ENCODE measurements at regions not wholly inside any gene's neighbourhood (a gene's known extent, or its start where the extent isn't known, plus 50 kb on each side); places are given as distances from the start of the nearest gene placed in this dataset.

DNA sequence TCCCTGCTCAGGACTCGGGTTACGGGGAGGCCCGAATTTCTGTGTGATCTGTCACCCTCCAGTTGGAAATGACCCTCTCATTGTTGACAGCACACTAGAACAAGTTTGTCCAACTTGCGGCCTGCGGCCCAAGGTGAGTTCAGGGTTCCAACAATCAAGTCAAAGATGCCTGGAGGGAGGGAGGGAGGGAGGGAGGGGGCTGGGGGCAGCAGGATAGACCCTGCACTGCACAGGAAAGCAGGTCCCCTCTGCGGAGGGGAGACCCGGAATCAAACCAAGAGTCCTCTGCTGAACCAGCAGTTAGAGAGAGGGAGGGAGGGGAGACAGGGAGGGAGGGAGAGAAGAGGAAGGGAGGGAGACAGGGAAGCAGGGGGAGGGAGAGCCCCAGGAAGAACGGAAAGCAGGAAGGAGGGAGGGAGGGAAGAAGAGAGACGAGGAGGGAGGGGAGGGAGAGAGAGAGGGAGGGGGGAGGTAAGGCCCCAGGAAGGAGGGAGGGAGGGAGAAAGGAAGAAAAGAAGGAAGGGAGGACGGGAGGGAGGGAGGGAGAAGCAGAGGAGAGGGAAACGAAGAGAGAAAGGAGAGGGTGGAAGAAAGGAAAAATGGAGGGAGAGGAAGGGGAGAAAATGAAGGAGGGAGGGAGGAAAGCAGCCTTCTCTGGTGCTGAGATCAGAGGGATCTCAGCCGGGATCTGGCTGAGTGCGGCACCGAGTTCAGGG lies 96.7 kb upstream of the CDH5 start:
- no peak overlapping the region for H3K4me3 ChIP-seq (ENCODE audit: low read length)
- no peaks in the 10 kb centered on the region for H3F3A ChIP-seq (ENCODE audit: control insufficient read depth, insufficient read depth)
- TF ChIP-seq, protein P1, sequence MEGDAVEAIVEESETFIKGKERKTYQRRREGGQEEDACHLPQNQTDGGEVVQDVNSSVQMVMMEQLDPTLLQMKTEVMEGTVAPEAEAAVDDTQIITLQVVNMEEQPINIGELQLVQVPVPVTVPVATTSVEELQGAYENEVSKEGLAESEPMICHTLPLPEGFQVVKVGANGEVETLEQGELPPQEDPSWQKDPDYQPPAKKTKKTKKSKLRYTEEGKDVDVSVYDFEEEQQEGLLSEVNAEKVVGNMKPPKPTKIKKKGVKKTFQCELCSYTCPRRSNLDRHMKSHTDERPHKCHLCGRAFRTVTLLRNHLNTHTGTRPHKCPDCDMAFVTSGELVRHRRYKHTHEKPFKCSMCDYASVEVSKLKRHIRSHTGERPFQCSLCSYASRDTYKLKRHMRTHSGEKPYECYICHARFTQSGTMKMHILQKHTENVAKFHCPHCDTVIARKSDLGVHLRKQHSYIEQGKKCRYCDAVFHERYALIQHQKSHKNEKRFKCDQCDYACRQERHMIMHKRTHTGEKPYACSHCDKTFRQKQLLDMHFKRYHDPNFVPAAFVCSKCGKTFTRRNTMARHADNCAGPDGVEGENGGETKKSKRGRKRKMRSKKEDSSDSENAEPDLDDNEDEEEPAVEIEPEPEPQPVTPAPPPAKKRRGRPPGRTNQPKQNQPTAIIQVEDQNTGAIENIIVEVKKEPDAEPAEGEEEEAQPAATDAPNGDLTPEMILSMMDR (IDR thresholded peaks at IDR 0.05; ENCODE audit: low read depth, low read length, poor library complexity, severe bottlenecking) = no peak
- TF ChIP-seq EZH2phosphoT487 (IDR thresholded peaks at IDR 0.05; ENCODE audit: borderline replicate concordance, low read length) = no peak
- no peaks in the 10 kb centered on the region for H4K20me1 ChIP-seq (ENCODE audit: control insufficient read depth, insufficient read depth, low read depth, low read length)
- no peak overlapping the region for H3K27ac ChIP-seq (ENCODE audit: low read depth, low read length)
- H3K9me3 ChIP-seq (ENCODE audit: control insufficient read depth, insufficient read depth, low read length) = no peaks in the 10 kb centered on the region
- no peak overlapping the region for H3K4me2 ChIP-seq (ENCODE audit: low read length)
- no peaks in the 10 kb centered on the region for H3K9me2 ChIP-seq (replicated peaks; ENCODE audit: control insufficient read depth, low read length)
- H3K4me1 ChIP-seq (ENCODE audit: control insufficient read depth, low read length) = no peaks in the 10 kb centered on the region
- H3K27me3 ChIP-seq (ENCODE audit: control insufficient read depth, low read length) = no peaks in the 10 kb centered on the region
- H3K36me3 ChIP-seq (ENCODE audit: control insufficient read depth, low read length) = no peaks in the 10 kb centered on the region
- H3K79me2 ChIP-seq (ENCODE audit: control insufficient read depth, low read length) = no peaks in the 10 kb centered on the region

DNA sequence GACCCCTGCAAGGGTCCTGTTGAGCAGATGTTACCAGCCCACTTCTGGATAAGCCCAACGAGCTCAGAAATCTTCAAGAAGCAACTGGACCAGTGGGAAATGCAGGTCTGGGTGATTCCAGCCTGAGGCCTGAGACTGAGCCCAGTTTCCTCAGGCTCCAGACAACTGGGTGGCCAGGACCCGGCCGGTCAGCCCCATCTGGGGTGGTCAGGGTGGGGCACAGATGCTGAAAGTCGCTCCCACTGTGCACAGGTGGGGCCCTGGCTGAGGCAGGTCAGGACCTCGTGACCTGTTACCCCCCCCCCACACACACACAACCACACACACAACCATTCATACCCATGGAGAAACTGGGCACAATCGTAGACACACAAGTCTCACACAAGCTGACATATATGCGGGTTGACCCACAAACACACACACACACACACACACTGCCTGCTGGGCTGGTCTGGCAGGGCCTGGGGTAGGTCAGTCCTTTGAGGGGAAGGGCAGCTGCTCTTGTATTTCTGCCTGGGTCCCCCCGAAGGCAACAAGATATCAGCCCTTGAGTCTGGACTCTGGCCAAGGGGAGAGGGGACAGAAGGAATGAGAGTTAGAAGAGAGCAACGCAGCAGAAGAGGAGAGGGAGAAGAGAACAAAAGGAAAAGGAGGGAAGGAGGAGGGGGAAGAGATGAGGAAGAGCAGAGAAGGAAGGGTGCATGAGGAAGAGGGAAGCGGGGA lies 99.0 kb upstream of the CDH5 start:
- no peaks in the 10 kb centered on the region for H3K9me3 ChIP-seq (ENCODE audit: control insufficient read depth, insufficient read depth, low read length)
- H3K27me3 ChIP-seq (ENCODE audit: control insufficient read depth, low read length) = no peaks in the 10 kb centered on the region
- no peaks in the 10 kb centered on the region for H3K36me3 ChIP-seq (ENCODE audit: control insufficient read depth, low read length)
- TF ChIP-seq EZH2phosphoT487 (IDR thresholded peaks at IDR 0.05; ENCODE audit: borderline replicate concordance, low read length) = no peak
- TF ChIP-seq, protein P1 (IDR thresholded peaks at IDR 0.05; ENCODE audit: low read depth, low read length, poor library complexity, severe bottlenecking) = no peak
- no peak overlapping the region for H3K4me2 ChIP-seq (ENCODE audit: low read length)
- no peaks in the 10 kb centered on the region for H3K4me1 ChIP-seq (ENCODE audit: control insufficient read depth, low read length)
- H3K27ac ChIP-seq (ENCODE audit: low read depth, low read length) = no peak overlapping the region
- H3K79me2 ChIP-seq (ENCODE audit: control insufficient read depth, low read length) = no peaks in the 10 kb centered on the region
- H3K9me2 ChIP-seq (replicated peaks; ENCODE audit: control insufficient read depth, low read length) = no peaks in the 10 kb centered on the region
- no peaks in the 10 kb centered on the region for H4K20me1 ChIP-seq (ENCODE audit: control insufficient read depth, insufficient read depth, low read depth, low read length)
- H3K4me3 ChIP-seq (ENCODE audit: low read length) = no peak overlapping the region
- no peaks in the 10 kb centered on the region for H3F3A ChIP-seq (ENCODE audit: control insufficient read depth, insufficient read depth)

DNA sequence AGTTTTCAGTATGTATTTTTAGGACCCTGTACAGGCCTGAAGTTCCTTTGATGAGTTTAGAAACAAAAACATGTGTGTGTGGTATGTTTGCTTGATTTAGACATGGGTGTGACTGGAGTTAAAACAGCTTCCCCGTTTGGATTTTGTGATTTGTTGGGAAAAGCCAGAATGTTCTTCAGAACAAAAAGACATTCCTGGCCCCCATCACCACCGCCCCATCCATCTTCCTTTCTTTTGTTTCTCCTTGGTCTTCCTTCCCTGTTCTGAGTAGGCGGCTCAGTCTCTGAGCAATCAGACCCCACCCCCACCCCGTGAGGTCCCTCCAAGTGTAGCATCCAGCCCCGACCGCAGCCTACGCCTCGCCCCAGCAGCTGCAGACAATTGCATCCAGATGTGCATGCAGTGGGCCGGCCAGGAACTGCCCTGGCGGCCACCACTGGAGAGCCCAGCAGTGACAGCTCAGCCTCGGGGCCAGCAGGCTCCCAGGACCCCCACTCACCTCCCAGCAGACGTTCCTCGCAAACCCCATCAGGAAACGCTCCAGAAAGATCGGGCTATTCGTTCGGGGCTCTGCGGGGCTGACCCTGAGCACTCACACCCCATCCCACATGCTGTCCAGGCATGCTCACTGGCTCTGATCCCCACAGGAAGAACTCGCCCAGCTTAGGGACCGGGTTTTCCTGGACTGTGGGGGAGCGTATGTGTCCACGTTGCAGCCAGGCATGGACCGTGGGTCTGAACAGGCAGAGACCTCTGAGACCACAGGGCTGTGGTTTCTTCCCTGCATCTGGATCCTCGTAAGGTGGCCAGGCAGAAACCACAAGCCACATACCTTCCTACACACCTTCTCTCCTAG lies 99.8 kb upstream of the CDH5 start:
- no peaks in the 10 kb centered on the region for H3K4me1 ChIP-seq (ENCODE audit: control insufficient read depth, low read length)
- no peaks in the 10 kb centered on the region for H3F3A ChIP-seq (ENCODE audit: control insufficient read depth, insufficient read depth)
- no peaks in the 10 kb centered on the region for H3K9me2 ChIP-seq (replicated peaks; ENCODE audit: control insufficient read depth, low read length)
- H3K4me2 ChIP-seq (ENCODE audit: low read length) = no peak overlapping the region
- no peak overlapping the region for H3K27ac ChIP-seq (ENCODE audit: low read depth, low read length)
- no peaks in the 10 kb centered on the region for H3K27me3 ChIP-seq (ENCODE audit: control insufficient read depth, low read length)
- H3K4me3 ChIP-seq (ENCODE audit: low read length) = no peak overlapping the region
- H3K36me3 ChIP-seq (ENCODE audit: control insufficient read depth, low read length) = no peaks in the 10 kb centered on the region
- no peaks in the 10 kb centered on the region for H4K20me1 ChIP-seq (ENCODE audit: control insufficient read depth, insufficient read depth, low read depth, low read length)
- no peaks in the 10 kb centered on the region for H3K9me3 ChIP-seq (ENCODE audit: control insufficient read depth, insufficient read depth, low read length)
- H3K79me2 ChIP-seq (ENCODE audit: control insufficient read depth, low read length) = no peaks in the 10 kb centered on the region
- no peak for TF ChIP-seq EZH2phosphoT487 (IDR thresholded peaks at IDR 0.05; ENCODE audit: borderline replicate concordance, low read length)
- TF ChIP-seq, protein P1 (IDR thresholded peaks at IDR 0.05; ENCODE audit: low read depth, low read length, poor library complexity, severe bottlenecking) = no peak

All from DOHH2 (cell line).